ENCODE measurements at regions not wholly inside any gene's neighbourhood (a gene's known extent, or its start where the extent isn't known, plus 50 kb on each side); places are given as distances from the start of the nearest gene placed in this dataset.

GRCh38 chr5:167482555-167482954 is 808.9 kb upstream of the WWC1 start:
- H3K9me3 ChIP-seq (replicated peaks in 1 of 3), result no peaks in the 10 kb centered on the region
- DNase-seq, result no peak
- intact Hi-C loops (cut with DNase I), result no loop called here
- no peaks in the 10 kb centered on the region for H3K4me1 ChIP-seq (replicated peaks in 1 of 2)
- H3K27ac ChIP-seq, result no peak overlapping the region
- TF ChIP-seq POLR2A (IDR thresholded peaks at IDR 0.05) (no peak), CTCF (IDR thresholded peaks at IDR 0.05) (no peak)
- H3K36me3 ChIP-seq (replicated peaks in 1 of 2), result no peaks in the 10 kb centered on the region
- 56 to 69% (median 63%) methylated on average over 2 of the region's 2 CpGs for whole genome bisulfite sequencing, 4 donors
- H3K27me3 ChIP-seq, result no peaks in the 10 kb centered on the region
- no peak overlapping the region for H3K4me3 ChIP-seq

GRCh38 chr5:167485061-167485774 is 806.2 kb upstream of the WWC1 start:
- no peak overlapping the region for H3K27ac ChIP-seq
- H3K27me3 ChIP-seq, result no peaks in the 10 kb centered on the region
- no peak overlapping the region for H3K4me3 ChIP-seq
- no peaks in the 10 kb centered on the region for H3K4me1 ChIP-seq (replicated peaks in 1 of 2)
- no peaks in the 10 kb centered on the region for H3K36me3 ChIP-seq (replicated peaks in 1 of 2)
- WGBS, 4 donors, result 80 to 81% (median 81%) methylated on average over 8 of the region's 8 CpGs
- H3K9me3 ChIP-seq (replicated peaks in 1 of 3), result no peaks in the 10 kb centered on the region
- intact Hi-C loops (cut with DNase I), result no loop called here
- DNase-seq, result no peak
- TF ChIP-seq CTCF (IDR thresholded peaks at IDR 0.05) (no peak), POLR2A (IDR thresholded peaks at IDR 0.05) (no peak)

- Histone ChIP-seq H3K4me3 (no peak overlapping the region), H3K27ac (no peak overlapping the region), H3K27me3 (no peaks in the 10 kb centered on the region), H3K4me1 (replicated peaks in 1 of 2) (no peaks in the 10 kb centered on the region), H3K36me3 (replicated peaks in 1 of 2) (no peaks in the 10 kb centered on the region), H3K9me3 (replicated peaks in 1 of 3) (no peaks in the 10 kb centered on the region)
- no peak for DNase-seq
- no peak for TF ChIP-seq CTCF (IDR thresholded peaks at IDR 0.05)
- no peak for TF ChIP-seq POLR2A (IDR thresholded peaks at IDR 0.05)
- intact Hi-C loops (cut with DNase I), result no loop called here
- 57 to 73% (median 65%) methylated on average over 2 of the region's 2 CpGs for WGBS, 4 donors
These were observed 803.1 kb upstream of the WWC1 start for GRCh38 chr5:167488371-167488770.

GRCh38 chr5:167489202-167489601 is 802.2 kb upstream of the WWC1 start:
- TF ChIP-seq POLR2A (IDR thresholded peaks at IDR 0.05) (no peak), CTCF (IDR thresholded peaks at IDR 0.05) (no peak)
- Histone ChIP-seq H3K27me3 (no peaks in the 10 kb centered on the region), H3K4me1 (replicated peaks in 1 of 2) (no peaks in the 10 kb centered on the region), H3K9me3 (replicated peaks in 1 of 3) (no peaks in the 10 kb centered on the region), H3K27ac (no peak overlapping the region), H3K4me3 (no peak overlapping the region), H3K36me3 (replicated peaks in 1 of 2) (no peaks in the 10 kb centered on the region)
- intact Hi-C loops (cut with DNase I), result no loop called here
- DNase-seq, result no peak
